Hindlimb muscle (tissue), 1 donor: ENCODE measurements at regions not wholly inside any gene's neighbourhood (a gene's known extent, or its start where the extent isn't known, plus 50 kb on each side); places are given as distances from the start of the nearest gene placed in this dataset.
"Not testable (repeated sequence)": the region's sequence is repeated elsewhere in the genome, so short reads cannot be mapped to it uniquely, and the experiment has no call there.

Source experiments
- DNase-seq: peaks from one replicate; pipeline ENCODE4 v3.0.0-alpha.2; 2013

DNA sequence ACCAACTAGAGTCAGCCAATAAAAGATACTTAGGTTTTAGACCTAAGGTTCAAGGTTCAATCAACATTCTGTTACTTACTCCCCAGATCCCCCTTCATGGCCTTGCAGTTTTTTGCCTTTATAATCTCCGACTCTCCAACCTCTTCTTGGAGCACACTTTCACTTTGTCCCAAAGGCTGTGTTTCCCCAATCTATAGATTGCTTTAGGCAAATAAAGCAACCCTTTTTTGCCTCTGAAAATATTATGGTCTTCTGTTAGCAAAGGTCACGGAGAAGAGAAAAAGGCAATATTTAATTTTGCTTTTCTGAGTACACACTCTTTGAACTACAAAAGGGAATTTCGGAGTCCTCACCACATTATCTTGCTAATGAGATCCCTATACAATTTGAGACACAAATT is 268.1 kb downstream of the PLOD2 start:
- DNase-seq: no peak

- no peak for DNase-seq
Observed at GRCh38 chr3:145893331-145893730, 267.7 kb downstream of the PLOD2 start.

DNA sequence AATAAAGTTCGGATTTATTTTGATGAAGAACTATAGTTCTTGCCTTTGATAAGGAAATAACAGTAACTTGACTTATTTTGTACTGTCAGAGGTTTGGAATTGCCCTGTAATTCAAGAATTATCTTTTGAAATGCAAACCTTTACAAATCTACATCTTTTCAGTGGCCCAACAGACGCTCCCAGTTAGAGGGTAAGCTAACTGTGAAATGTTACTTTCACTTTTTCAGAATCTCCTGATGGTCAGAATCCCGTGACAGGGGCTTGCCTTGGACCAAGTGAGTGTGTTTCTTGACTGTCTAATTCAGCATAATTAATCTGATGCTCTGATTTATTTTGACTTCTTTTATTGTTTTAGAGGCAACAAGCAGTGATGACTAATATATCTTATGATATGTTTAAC is 262.5 kb downstream of the PLOD2 start:
- DNase-seq: no peak

- no peak for DNase-seq
Observed at GRCh38 chr3:145899241-145899640, 261.7 kb downstream of the PLOD2 start.

GRCh38 chr3:145900056-145900829 is 260.7 kb downstream of the PLOD2 start:
- DNase-seq: no peak

DNA sequence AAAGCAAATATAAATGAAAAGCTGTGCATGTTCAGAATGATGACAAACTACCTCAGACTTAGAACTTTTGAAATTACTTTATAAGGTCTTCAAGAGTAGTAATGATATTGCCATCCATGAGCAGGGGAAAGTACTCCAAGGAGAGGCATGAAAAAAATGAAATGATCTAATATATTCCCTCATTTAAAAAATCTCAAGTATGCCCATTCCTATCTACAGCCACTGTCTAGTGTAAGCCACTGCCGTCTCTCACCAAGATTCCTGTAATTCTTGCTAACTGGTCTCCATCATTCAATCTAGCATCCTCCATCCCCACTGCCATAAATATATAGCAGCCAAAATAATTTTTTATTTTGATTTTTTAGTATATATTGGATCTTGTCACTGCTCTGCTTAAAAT is 258.8 kb downstream of the PLOD2 start:
- no peak for DNase-seq

DNA sequence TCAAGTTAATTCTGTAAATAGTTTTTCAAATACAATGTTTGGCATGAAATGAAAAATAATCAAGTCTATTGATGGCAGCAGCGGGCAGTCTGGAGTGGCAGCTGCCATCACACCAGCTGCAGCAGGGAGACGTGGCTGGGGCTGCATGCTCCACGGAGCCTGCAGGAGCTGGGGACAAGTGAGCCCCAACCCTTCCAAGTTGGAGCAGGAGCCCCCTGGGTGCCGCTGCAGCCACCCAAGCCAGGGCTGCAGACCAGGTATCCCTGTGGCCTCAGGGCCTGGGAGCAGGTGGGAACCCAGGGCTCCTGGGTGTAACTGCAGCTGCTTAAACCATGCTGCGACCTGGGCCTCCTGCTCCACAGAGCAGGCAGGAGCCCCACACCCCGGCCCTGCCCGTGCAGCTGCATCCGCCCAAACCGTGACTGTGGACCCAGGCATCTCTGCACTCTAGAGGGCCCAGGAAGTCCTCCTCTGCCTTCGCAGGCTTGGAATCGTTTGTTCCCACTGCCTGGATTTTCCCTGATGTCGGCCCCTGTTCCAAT is 257.4 kb downstream of the PLOD2 start:
- no peak for DNase-seq

DNA sequence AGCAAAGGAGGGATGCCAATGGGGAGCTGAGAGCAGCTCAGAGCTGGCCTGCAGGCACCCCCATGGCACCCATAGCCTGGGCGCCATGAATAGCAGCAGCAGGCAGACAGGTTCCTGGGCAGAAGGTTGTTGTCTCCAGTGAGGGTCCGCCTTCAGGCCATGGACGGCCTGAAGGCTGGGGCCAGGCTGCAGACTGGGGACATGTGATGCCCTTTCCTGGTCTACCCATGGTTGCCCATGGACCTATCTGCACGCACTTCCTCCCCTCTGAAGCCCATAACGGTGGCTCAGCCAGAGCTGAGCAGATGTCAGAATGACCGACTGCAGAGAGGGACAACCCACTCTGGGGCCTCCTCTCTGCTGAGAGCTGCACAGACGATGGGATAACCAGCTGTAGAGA is 256.8 kb downstream of the PLOD2 start:
- no peak for DNase-seq

DNA sequence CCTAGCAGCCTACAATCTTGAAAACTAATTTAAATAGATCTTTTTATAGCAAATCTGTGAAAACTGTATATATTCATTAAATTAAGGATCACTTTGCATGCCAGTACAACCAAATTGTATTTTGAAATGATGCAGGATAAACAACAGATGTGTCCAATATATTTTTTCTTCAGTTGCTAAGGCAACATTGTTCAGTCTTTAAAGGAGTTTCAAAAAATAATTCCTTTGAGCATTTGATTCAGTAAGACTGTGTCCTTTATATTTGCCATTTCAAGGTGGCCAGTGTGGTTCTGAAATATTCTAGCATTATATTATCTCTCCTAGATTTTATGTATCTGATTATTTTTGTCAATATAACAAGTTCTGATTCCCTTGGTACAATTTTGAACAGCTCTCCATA is 254.7 kb downstream of the PLOD2 start:
- no peak for DNase-seq

GRCh38 chr3:145906755-145907154 is 254.2 kb downstream of the PLOD2 start:
- DNase-seq: peak; percentile 80

GRCh38 chr3:145911016-145911415 is 250.0 kb downstream of the PLOD2 start:
- DNase-seq: no peak

DNA sequence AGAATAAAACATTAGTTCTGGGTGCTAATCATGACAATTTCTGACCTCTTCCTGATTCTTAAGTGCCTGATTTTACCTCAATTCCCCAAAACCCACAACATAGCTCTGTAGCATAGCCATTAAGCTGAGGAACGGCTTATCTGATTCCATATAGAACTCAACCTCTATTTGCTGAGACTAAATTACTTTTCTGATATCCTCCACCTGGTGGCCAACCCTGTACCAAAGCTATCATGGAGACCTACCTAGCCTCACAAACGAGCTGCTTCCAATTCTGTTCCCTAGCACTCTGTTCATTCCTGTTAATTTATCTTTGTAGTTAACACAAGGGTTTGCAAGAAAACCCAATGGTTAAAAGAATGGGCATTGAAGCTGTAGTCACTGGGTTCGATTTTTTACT is 245.2 kb downstream of the PLOD2 start:
- no peak for DNase-seq

DNA sequence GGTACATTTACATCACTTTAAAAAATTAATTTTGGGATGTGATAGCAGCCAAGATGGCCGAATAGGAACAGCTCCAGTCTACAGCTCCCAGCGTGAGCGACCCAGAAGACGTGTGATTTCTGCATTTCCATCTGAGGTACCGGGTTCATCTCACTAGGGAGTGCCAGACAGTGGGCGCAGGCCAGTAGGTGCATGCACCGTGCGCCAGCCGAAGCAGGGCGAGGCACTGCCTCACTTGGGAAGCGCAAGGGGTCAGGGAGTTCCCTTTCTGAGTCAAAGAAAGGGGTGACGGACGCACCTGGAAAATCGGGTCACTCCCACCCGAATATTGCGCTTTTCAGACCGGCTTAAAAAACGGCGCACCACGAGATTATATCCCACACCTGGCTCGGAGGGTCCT is 233.2 kb downstream of the PLOD2 start:
- DNase-seq: not testable (repeated sequence)

DNA sequence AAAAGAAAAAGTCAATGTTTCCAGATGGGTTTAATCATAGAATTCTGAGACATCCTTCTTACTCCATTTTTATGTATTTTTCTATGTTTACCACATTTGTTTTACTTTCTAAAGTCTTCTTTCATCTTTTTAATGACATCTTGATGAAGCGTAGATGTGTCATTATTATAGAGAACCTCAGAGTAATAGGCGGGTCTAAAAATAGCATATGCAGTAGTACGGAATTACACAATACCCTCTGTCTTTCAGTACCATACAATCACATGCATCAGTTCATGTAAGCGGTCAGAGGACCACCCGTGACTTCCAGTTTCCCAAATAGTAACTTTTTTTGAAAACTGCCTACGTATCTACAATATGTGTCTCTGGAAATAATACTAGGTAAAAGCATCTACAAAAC is 224.0 kb downstream of the PLOD2 start:
- no peak for DNase-seq

GRCh38 chr3:145939431-145939830 is 221.6 kb downstream of the PLOD2 start:
- DNase-seq: no peak

GRCh38 chr3:145942052-145942451 is 218.9 kb downstream of the PLOD2 start:
- no peak for DNase-seq

GRCh38 chr3:145943952-145944351 is 217.0 kb downstream of the PLOD2 start:
- no peak for DNase-seq

GRCh38 chr3:145951441-145951840 is 209.5 kb downstream of the PLOD2 start:
- DNase-seq: no peak

GRCh38 chr3:145952536-145952935 is 208.4 kb downstream of the PLOD2 start:
- peak; percentile 36 for DNase-seq

GRCh38 chr3:145953316-145953715 is 207.7 kb downstream of the PLOD2 start:
- DNase-seq: no peak

GRCh38 chr3:145959457-145960088 is 201.4 kb downstream of the PLOD2 start:
- DNase-seq: no peak

DNA sequence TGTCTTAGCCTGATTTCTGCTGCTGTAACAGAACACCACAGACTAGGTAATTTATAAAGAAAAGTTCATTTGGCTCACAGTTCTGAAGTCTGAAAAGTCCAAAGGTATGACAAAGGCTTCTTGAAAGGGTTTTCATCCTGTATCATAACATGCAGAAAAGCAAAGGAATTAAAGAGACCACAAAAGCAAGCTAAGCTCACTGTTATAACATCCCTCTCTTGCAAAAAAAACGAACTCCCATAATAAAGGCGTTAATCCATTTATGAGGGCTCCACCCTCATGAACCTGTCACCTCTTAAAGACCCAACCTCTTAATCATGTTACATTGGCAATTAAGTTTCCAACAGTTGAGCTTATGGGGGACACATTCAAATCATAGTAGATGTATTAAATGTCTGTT is 197.9 kb downstream of the PLOD2 start:
- no peak for DNase-seq

GRCh38 chr3:145967043-145967442 is 193.9 kb downstream of the PLOD2 start:
- DNase-seq: no peak

DNA sequence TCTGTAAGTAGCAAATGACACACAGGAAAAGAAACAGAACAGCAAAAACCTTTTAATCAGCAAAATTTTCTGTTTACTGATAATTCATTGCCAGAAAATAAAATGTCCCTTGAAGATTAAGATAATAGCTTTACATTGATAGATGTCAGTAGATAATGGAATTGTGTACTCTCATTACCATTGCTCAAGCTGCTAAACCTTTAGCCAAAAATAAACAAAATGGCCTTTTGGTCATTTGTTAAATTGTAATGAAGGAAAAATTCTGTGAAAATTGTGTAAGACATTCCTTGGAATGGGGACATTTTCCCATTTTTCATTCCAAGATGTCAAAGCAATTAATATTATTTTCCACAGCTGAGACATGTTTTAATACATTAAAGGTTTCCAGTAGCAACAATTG is 189.8 kb downstream of the PLOD2 start:
- DNase-seq: no peak
